Mucosa of descending colon (tissue), 3 donors: ENCODE measurements at regions not wholly inside any gene's neighbourhood (a gene's known extent, or its start where the extent isn't known, plus 50 kb on each side); places are given as distances from the start of the nearest gene placed in this dataset.

Experiments
- ATAC-seq: fragments of 200-7000 bp; cut with Tn5 transposase; one replicate; pipeline ENCODE4 v1.9.1; 2020; ENCODE audit warnings: mild to moderate bottlenecking, moderate library complexity
- DNase-seq, 3 donors: peaks; one replicate each; pipeline ENCODE4 v3.0.0-alpha.2; 2020
- H3K36me3 ChIP-seq: fragments of 200-600 bp; one replicate; pipeline ENCODE4 v1.8.0; 2021; ENCODE audit warnings: low read depth, mild to moderate bottlenecking
- H3K4me1 ChIP-seq: fragments of 200-600 bp; one replicate; pipeline ENCODE4 v1.8.0; 2021; ENCODE audit warnings: low read depth, mild to moderate bottlenecking
- H3K4me3 ChIP-seq: fragments of 200-600 bp; one replicate; pipeline ENCODE4 v1.8.0; 2021; ENCODE audit warnings: mild to moderate bottlenecking
- H3K9me3 ChIP-seq: fragments of 200-600 bp; one replicate; pipeline ENCODE4 v1.8.0; 2021; ENCODE audit warnings: mild to moderate bottlenecking
- CTCF ChIP-seq: fragments of 200-600 bp; IDR thresholded peaks from one replicate; pipeline ENCODE4 v1.8.0; 2022; ENCODE audit warnings: antibody characterized with exemption, mild to moderate bottlenecking
- intact Hi-C, 2 donors: fragments of 100-400 bp; cut with DNase I in 1 of 2; cut with micrococcal nuclease in 1 of 2; formaldehyde crosslinking; loops; one replicate each; pipeline versions ENCODE4 v1.11.0 to v1.11.1; 2022; cut with DNase I, micrococcal nuclease
- donor health status: DM: no; HTN: no; CAD: no; lungs with moderate emphysema.
- donor health status: DM: no; HTN: no; CAD: no.
- donor health status: DM: no; HTN: yes; CAD: no.

- DNase-seq (no peak), ATAC-seq (peak; percentile 26)
- no peaks in the 10 kb centered on the region for H3K4me1 ChIP-seq
- intact Hi-C loops = no loop called here
- H3K9me3 ChIP-seq = no peaks in the 10 kb centered on the region
- no peak overlapping the region for H3K4me3 ChIP-seq
- TF ChIP-seq CTCF = no peak
- no peaks in the 10 kb centered on the region for H3K36me3 ChIP-seq
Measured at GRCh38 chr6:148693882-148694484, 52.8 kb upstream of the UST start.
